H7 (cell line): ENCODE measurements at regions not wholly inside any gene's neighbourhood (a gene's known extent, or its start where the extent isn't known, plus 50 kb on each side); places are given as distances from the start of the nearest gene placed in this dataset.
"Not testable (repeated sequence)": the region's sequence is repeated elsewhere in the genome, so short reads cannot be mapped to it uniquely, and the experiment has no call there.

Source experiments
- DNase-seq: peaks from one replicate; pipeline ENCODE4 v3.0.0; 2012
- H3K27me3 ChIP-seq: 2 replicates; pipeline ENCODE4 v1.6.0; 2011; ENCODE audit warnings: mild to moderate bottlenecking, low read length; ENCODE audit not compliant: control insufficient read depth, insufficient read depth
- H3K36me3 ChIP-seq: replicated peaks from 2 replicates; pipeline ENCODE4 v1.5.1; 2011; ENCODE audit warnings: low read length; ENCODE audit not compliant: control insufficient read depth, insufficient read depth
- H3K4me3 ChIP-seq: 2 replicates; pipeline ENCODE4 v1.5.1; 2011; ENCODE audit warnings: low read depth, mild to moderate bottlenecking, control low read depth, low read length, moderate library complexity; ENCODE audit not compliant: insufficient read depth

DNA sequence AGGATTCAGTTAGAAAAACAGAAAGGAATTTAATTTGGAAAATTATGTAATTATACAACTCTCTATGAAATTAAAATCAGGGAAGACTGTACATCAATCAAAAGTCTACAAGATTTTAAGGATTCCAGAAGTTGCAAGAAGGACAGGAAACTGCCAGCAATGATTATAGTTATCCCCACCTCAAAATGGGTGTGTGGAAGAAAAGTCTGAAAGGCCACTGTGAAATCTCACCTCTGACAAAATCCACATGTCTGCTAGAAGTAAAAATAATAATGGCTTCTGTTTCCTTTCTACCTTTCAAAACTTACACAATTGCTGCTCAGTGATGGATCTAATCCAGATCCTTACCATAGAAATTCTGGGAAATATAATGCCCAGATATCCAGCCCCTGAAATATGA is 708.1 kb upstream of the ADGRL4 start:
- Histone ChIP-seq H3K4me3 (no peak overlapping the region), H3K27me3 (no peaks in the 10 kb centered on the region), H3K36me3 (no peaks in the 10 kb centered on the region)
- DNase-seq, result no peak

GRCh38 chr1:79711001-79711431 is 704.5 kb upstream of the ADGRL4 start:
- Histone ChIP-seq H3K36me3 (no peaks in the 10 kb centered on the region), H3K4me3 (no peak overlapping the region), H3K27me3 (no peaks in the 10 kb centered on the region)
- DNase-seq, result no peak

GRCh38 chr1:79708646-79709265 is 702.2 kb upstream of the ADGRL4 start:
- Histone ChIP-seq H3K4me3 (no peak overlapping the region), H3K27me3 (no peaks in the 10 kb centered on the region), H3K36me3 (no peaks in the 10 kb centered on the region)
- DNase-seq, result no peak

- Histone ChIP-seq H3K36me3 (no peaks in the 10 kb centered on the region), H3K4me3 (no peak overlapping the region), H3K27me3 (no peaks in the 10 kb centered on the region)
- no peak for DNase-seq
Observed at GRCh38 chr1:79705218-79705617, 698.7 kb upstream of the ADGRL4 start.

GRCh38 chr1:79704067-79704466 is 697.5 kb upstream of the ADGRL4 start:
- Histone ChIP-seq H3K27me3 (no peaks in the 10 kb centered on the region), H3K4me3 (no peak overlapping the region), H3K36me3 (no peaks in the 10 kb centered on the region)
- no peak for DNase-seq

DNA sequence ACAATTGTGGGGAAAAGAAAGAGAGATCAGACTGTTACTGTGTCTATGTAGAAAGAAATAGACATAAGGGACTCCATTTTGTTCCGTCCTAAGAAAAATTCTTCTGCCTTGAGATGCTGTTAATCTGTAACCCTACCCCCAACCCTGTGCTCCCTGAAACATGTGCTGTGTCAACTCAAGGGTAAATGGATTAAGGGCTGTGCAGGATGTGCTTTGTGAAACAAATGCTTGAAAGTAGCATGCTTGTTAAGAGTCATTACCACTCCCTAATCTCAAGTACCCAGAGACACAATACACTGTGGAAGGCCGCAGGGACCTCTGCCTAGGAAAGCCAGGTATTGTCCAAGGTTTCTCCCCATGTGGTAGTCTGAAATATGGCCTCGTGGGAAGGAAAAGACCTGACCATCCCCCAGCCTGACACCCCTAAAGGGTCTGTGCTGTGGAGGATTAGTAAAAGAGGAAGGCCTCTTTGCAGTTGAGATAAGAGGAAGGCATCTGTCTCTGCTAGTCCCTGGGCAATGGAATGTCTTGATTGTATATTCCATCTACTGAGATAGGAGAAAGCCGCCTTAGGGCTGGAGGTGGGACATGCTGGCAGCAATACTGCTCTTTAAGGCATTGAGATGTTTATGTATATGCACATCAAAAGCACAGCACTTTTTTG is 695.9 kb upstream of the ADGRL4 start:
- not testable (repeated sequence) for H3K4me3 ChIP-seq, H3K27me3 ChIP-seq, DNase-seq, H3K36me3 ChIP-seq

- no peaks in the 10 kb centered on the region for H3K27me3 ChIP-seq
- no peaks in the 10 kb centered on the region for H3K36me3 ChIP-seq
- no peak overlapping the region for H3K4me3 ChIP-seq
- DNase-seq, result no peak
Observed at GRCh38 chr1:79695138-79695537, 688.6 kb upstream of the ADGRL4 start.

DNA sequence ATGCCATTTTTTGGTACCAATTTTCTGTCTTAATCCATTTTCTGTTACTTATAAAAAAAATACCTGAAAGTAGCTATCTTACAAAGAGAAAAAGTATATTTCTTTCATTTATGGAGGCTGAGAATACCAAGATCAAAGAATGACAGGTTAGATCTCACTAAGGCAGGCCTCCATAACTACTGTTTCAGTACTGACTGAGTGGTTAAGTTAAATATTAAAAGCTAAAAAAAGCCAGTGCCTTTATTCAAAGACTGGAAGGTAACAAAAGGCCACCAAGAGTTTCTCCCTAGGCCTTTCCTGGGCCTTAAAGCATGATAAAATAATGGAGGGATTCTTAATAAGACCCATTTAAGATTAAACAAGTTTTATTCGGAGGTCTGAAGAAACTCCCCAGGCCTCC is 687.7 kb upstream of the ADGRL4 start:
- no peak for DNase-seq
- no peak overlapping the region for H3K4me3 ChIP-seq
- H3K36me3 ChIP-seq, result no peaks in the 10 kb centered on the region
- no peaks in the 10 kb centered on the region for H3K27me3 ChIP-seq

DNA sequence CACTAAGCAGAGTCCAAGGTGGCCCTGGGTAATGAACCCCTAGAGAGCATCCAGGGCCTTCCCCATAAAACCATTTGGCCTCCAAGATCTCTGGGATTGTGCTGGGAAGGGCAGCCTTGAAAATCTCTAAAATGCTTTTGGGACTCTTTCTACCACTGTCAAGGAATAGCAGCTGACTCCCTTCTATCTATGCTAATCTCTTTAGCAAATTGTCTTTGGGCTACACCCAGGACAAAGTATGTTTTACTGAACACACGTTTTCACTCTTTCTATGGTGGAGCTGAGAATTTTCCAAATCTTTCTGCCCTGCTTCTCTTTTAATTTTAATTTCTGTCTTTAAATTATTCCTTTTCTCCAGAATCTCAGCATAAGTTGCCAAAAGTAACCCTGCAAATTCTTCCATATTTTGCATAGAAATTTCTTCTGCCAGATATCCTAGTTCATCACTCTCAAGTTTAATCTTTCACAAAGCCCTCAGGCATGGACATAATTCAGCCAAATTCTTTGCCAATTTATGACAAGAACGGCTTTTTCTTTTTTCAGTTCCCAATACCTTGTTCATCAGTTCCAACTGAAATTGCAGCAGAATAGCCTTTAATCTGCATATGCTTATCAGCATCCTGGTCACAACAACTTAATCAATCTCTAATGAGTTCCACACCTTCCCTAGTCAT is 687.0 kb upstream of the ADGRL4 start:
- no peaks in the 10 kb centered on the region for H3K27me3 ChIP-seq
- DNase-seq, result no peak
- no peak overlapping the region for H3K4me3 ChIP-seq
- no peaks in the 10 kb centered on the region for H3K36me3 ChIP-seq

DNA sequence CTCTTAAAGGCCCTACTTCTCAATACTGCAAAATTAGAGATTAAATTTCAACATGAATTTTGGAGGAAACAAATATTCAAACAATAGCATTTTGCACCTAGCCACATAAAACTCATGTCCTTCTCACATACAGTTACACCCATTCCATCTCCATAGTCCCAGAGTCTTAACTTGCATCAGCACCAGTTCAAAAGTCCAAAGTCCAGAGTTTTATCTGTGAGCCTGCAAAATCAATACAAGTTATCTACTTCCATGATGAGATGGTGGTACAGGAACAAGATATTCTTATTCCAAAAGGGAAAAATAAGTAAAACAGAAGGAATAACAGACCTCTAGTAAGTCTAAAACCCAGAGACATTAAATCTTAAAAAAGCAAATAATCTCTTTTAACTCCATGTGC is 686.0 kb upstream of the ADGRL4 start:
- Histone ChIP-seq H3K27me3 (no peaks in the 10 kb centered on the region), H3K4me3 (no peak overlapping the region), H3K36me3 (no peaks in the 10 kb centered on the region)
- DNase-seq, result no peak

- Histone ChIP-seq H3K36me3 (no peaks in the 10 kb centered on the region), H3K27me3 (no peaks in the 10 kb centered on the region), H3K4me3 (no peak overlapping the region)
- no peak for DNase-seq
Observed at GRCh38 chr1:79688932-79689331, 682.4 kb upstream of the ADGRL4 start.

DNA sequence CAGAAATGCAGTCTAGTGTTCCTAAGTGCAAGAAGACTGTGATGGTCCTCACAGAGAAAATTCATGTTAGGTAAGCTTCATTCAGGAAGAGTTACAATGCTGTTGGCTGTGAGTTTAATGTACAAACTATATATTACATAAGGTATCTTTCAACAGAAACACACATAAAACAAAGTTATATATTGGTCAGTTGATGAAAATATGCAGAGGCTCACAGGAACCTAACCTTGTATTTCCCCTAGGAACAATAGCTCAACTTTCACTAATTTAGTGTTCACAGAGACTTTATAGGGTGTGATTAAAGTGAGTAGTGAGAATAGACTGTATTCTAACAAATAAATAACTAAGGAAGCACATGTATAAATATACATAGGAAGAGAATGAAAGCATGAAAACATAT is 676.9 kb upstream of the ADGRL4 start:
- DNase-seq, result no peak
- no peak overlapping the region for H3K4me3 ChIP-seq

GRCh38 chr1:79682478-79682877 is 675.9 kb upstream of the ADGRL4 start:
- Histone ChIP-seq H3K27me3 (no peaks in the 10 kb centered on the region), H3K36me3 (no peaks in the 10 kb centered on the region), H3K4me3 (no peak overlapping the region)
- no peak for DNase-seq

More for the DNA sequence above, 676.9 kb upstream of the ADGRL4 start:
- H3K36me3 ChIP-seq, result no peaks in the 10 kb centered on the region
- H3K27me3 ChIP-seq, result no peaks in the 10 kb centered on the region

GRCh38 chr1:79681382-79681781 is 674.9 kb upstream of the ADGRL4 start:
- Histone ChIP-seq H3K27me3 (no peaks in the 10 kb centered on the region), H3K36me3 (no peaks in the 10 kb centered on the region), H3K4me3 (no peak overlapping the region)
- DNase-seq, result no peak

- Histone ChIP-seq H3K4me3 (no peak overlapping the region), H3K27me3 (no peaks in the 10 kb centered on the region), H3K36me3 (no peaks in the 10 kb centered on the region)
- no peak for DNase-seq
Observed at GRCh38 chr1:79679916-79680315, 673.4 kb upstream of the ADGRL4 start.
